ENCODE measurements at regions not wholly inside any gene's neighbourhood (a gene's known extent, or its start where the extent isn't known, plus 50 kb on each side); places are given as distances from the start of the nearest gene placed in this dataset.
A peak's percentile ranks its signal among the peaks of the same experiment; 100 is the strongest.

- DNase-seq: no peak
Observed at GRCh38 chr6:40907198-40907701, 131.8 kb downstream of the UNC5CL start.

GRCh38 chr6:40906759-40907158, 132.3 kb downstream of the UNC5CL start:
- DNase-seq: no peak

GRCh38 chr6:40904583-40905194, 134.3 kb downstream of the UNC5CL start:
- no peak for DNase-seq

GRCh38 chr6:40903456-40903855, 135.6 kb downstream of the UNC5CL start:
- no peak for DNase-seq

- DNase-seq: no peak
Observed at GRCh38 chr6:40901322-40902055, 137.5 kb downstream of the UNC5CL start.

GRCh38 chr6:40900791-40901190, 138.2 kb downstream of the UNC5CL start:
- peak in 1 of 14 donors; percentile 18 for DNase-seq

GRCh38 chr6:40899684-40900155, 139.3 kb downstream of the UNC5CL start:
- DNase-seq: no peak

- no peak for DNase-seq
Observed at GRCh38 chr6:40898073-40898472, 140.9 kb downstream of the UNC5CL start.

- no peak for DNase-seq
Observed at GRCh38 chr6:40897390-40898003, 141.5 kb downstream of the UNC5CL start.

GRCh38 chr6:40896696-40897095, 142.3 kb downstream of the UNC5CL start:
- DNase-seq: no peak

- DNase-seq: peak in 4 of 14 donors; percentile 10 to 39 (median 18)
Observed at GRCh38 chr6:40894962-40895799, 143.8 kb downstream of the UNC5CL start.

- no peak for DNase-seq
Observed at GRCh38 chr6:40893021-40893420, 146.0 kb downstream of the UNC5CL start.

- DNase-seq: no peak
Observed at GRCh38 chr6:40892223-40892622, 146.8 kb downstream of the UNC5CL start.

- no peak for DNase-seq
Observed at GRCh38 chr6:40891686-40892085, 147.3 kb downstream of the UNC5CL start.

- DNase-seq: no peak
Observed at GRCh38 chr6:40891131-40891530, 147.9 kb downstream of the UNC5CL start.

- DNase-seq: no peak
Observed at GRCh38 chr6:40889137-40889832, 149.7 kb downstream of the UNC5CL start.

- DNase-seq: no peak
Observed at GRCh38 chr6:40888456-40888990, 150.5 kb downstream of the UNC5CL start.

- no peak for DNase-seq
Observed at GRCh38 chr6:40887792-40888340, 151.2 kb downstream of the UNC5CL start.

GRCh38 chr6:40887079-40887791, 151.8 kb downstream of the UNC5CL start:
- no peak for DNase-seq

- no peak for DNase-seq
Observed at GRCh38 chr6:40885139-40885774, 153.8 kb downstream of the UNC5CL start.

Data from C1 segment of cervical spinal cord (tissue), 14 donors.